ENCODE measurements at regions not wholly inside any gene's neighbourhood (a gene's known extent, or its start where the extent isn't known, plus 50 kb on each side); places are given as distances from the start of the nearest gene placed in this dataset.

- Histone ChIP-seq H3K36me3 (ENCODE audit: control insufficient read depth, insufficient read depth, low read length) (no peaks in the 10 kb centered on the region), H3K4me1 (no peaks in the 10 kb centered on the region), H3K9me3 (no peaks in the 10 kb centered on the region), H3K27me3 (replicated peaks; ENCODE audit: control insufficient read depth, insufficient read depth, low read length) (no peaks in the 10 kb centered on the region), H3K4me3 (ENCODE audit: low read depth, low read length) (no peak overlapping the region)
- Mint-ChIP-seq H3K9me3 (ENCODE audit: unreplicated experiment) (peaks cover 9% of the 10 kb centered on the region), H3K36me3 (ENCODE audit: insufficient read depth, unreplicated experiment) (no peaks in the 10 kb centered on the region), H3K27ac (ENCODE audit: unreplicated experiment) (no peak overlapping the region), H3K4me3 (ENCODE audit: unreplicated experiment) (no peak overlapping the region), H3K27me3 (ENCODE audit: insufficient read depth, unreplicated experiment) (no peaks in the 10 kb centered on the region), H3K4me1 (ENCODE audit: low read depth, unreplicated experiment) (no peaks in the 10 kb centered on the region)
- DNase-seq: no peak
- no peak for TF ChIP-seq CTCF (IDR thresholded peaks at IDR 0.05; ENCODE audit: insufficient read depth in 1 of 2, low read depth in 1 of 2, low read length in 1 of 2, severe bottlenecking in 1 of 2, unreplicated experiment in 1 of 2)
- ChIA-PET POLR2A (no interaction called here), CTCF (no interaction called here)
- BruUV-seq (replicated peaks): no TSS peak
- intact Hi-C loops (cut with micrococcal nuclease; ENCODE audit: unreplicated experiment): no loop called here
Observed at GRCh38 chr5:83831834-83832233, 111.2 kb upstream of the HAPLN1 start.

DNA sequence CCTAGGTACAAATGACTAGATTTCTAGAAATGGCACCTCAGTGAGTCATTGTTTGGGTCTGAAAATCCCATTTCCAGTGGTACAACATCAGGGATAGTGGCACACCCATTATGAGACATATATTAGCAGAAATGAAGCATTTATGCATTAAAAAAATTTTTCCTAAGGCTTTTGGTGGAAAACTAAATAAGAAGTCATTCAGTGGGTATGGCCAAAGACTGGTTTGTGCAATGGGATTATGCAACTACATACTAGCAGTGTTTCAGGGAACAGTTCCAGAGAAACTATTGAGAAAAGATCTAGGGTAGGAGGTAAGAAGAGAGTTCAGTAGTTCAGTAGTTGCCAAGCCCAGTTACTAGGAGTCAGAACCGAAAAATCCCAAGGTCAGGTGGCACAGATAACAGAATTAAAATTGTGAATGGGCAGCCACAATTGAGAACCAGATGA is 106.5 kb upstream of the HAPLN1 start:
- Histone ChIP-seq H3K9me3 (no peaks in the 10 kb centered on the region), H3K4me3 (ENCODE audit: low read depth, low read length) (no peak overlapping the region), H3K4me1 (no peaks in the 10 kb centered on the region), H3K27me3 (replicated peaks; ENCODE audit: control insufficient read depth, insufficient read depth, low read length) (no peaks in the 10 kb centered on the region), H3K36me3 (ENCODE audit: control insufficient read depth, insufficient read depth, low read length) (no peaks in the 10 kb centered on the region)
- peaks cover 9% of the 10 kb centered on the region for H3K9me3 Mint-ChIP-seq (ENCODE audit: unreplicated experiment)
- H3K27ac Mint-ChIP-seq (ENCODE audit: unreplicated experiment): no peak overlapping the region
- no peak overlapping the region for H3K4me3 Mint-ChIP-seq (ENCODE audit: unreplicated experiment)
- H3K27me3 Mint-ChIP-seq (ENCODE audit: insufficient read depth, unreplicated experiment): no peaks in the 10 kb centered on the region
- CTCF ChIA-PET: no interaction called here
- intact Hi-C loops (cut with micrococcal nuclease; ENCODE audit: unreplicated experiment): no loop called here
- no peaks in the 10 kb centered on the region for H3K4me1 Mint-ChIP-seq (ENCODE audit: low read depth, unreplicated experiment)
- no TSS peak for BruUV-seq (replicated peaks)
- POLR2A ChIA-PET: no interaction called here
- H3K36me3 Mint-ChIP-seq (ENCODE audit: insufficient read depth, unreplicated experiment): no peaks in the 10 kb centered on the region
- TF ChIP-seq CTCF (IDR thresholded peaks at IDR 0.05; ENCODE audit: insufficient read depth in 1 of 2, low read depth in 1 of 2, low read length in 1 of 2, severe bottlenecking in 1 of 2, unreplicated experiment in 1 of 2): no peak
- DNase-seq: no peak

DNA sequence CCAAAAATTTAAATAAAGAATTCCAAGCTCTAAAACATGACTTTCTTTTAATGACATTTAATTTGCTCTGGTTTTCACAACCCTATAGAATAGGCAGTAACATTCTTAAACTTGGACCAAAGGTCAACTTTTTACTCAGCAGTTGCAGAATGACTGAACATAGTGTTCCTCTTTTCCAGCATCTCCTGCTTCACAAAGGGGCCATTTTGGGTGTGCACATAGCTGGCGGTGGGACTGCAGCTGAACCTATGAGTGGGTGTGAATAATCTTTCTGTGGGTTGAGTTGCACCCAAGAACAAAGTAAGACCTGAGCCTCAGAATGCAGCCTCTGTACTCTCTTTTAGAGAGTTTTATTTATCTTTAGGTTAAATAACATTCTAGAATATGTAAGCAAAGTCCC is 96.9 kb upstream of the HAPLN1 start:
- Mint-ChIP-seq H3K9me3 (ENCODE audit: unreplicated experiment) (peaks cover 10% of the 10 kb centered on the region), H3K4me1 (ENCODE audit: low read depth, unreplicated experiment) (no peaks in the 10 kb centered on the region), H3K4me3 (ENCODE audit: unreplicated experiment) (no peak overlapping the region), H3K36me3 (ENCODE audit: insufficient read depth, unreplicated experiment) (no peaks in the 10 kb centered on the region), H3K27ac (ENCODE audit: unreplicated experiment) (no peak overlapping the region), H3K27me3 (ENCODE audit: insufficient read depth, unreplicated experiment) (no peaks in the 10 kb centered on the region)
- Histone ChIP-seq H3K36me3 (ENCODE audit: control insufficient read depth, insufficient read depth, low read length) (no peaks in the 10 kb centered on the region), H3K9me3 (no peaks in the 10 kb centered on the region), H3K4me1 (no peaks in the 10 kb centered on the region), H3K27me3 (replicated peaks; ENCODE audit: control insufficient read depth, insufficient read depth, low read length) (no peaks in the 10 kb centered on the region), H3K4me3 (ENCODE audit: low read depth, low read length) (no peak overlapping the region)
- intact Hi-C loops (cut with micrococcal nuclease; ENCODE audit: unreplicated experiment): no loop called here
- DNase-seq: no peak
- ChIA-PET CTCF (no interaction called here), POLR2A (no interaction called here)
- TF ChIP-seq CTCF (IDR thresholded peaks at IDR 0.05; ENCODE audit: insufficient read depth in 1 of 2, low read depth in 1 of 2, low read length in 1 of 2, severe bottlenecking in 1 of 2, unreplicated experiment in 1 of 2): no peak
- no TSS peak for BruUV-seq (replicated peaks)

Data from Caco-2 (cell line).